SU-DHL-6 (cell line): ENCODE measurements at regions not wholly inside any gene's neighbourhood (a gene's known extent, or its start where the extent isn't known, plus 50 kb on each side); places are given as distances from the start of the nearest gene placed in this dataset.

Source experiments
- H2AFZ ChIP-seq: fragments of 200-600 bp; sonication (generic); 2 replicates; pipeline ENCODE4 v1.6.1; 2014; ENCODE audit warnings: low read depth, mild to moderate bottlenecking, moderate library complexity, mixed read lengths, antibody characterized with exemption, low read length; ENCODE audit not compliant: severe bottlenecking
- H3F3A ChIP-seq: fragments of 200-600 bp; shearing (Covaris generic); 2 replicates; pipeline ENCODE4 v1.6.0; 2016; ENCODE audit warnings: antibody characterized with exemption, mild to moderate bottlenecking; ENCODE audit not compliant: insufficient read depth
- H3K27ac ChIP-seq: fragments of 200-600 bp; sonication (generic); 2 replicates; pipeline ENCODE4 v1.5.1; 2016; ENCODE audit warnings: low read depth, mild to moderate bottlenecking, low read length, moderate library complexity, mixed read lengths
- H3K27me3 ChIP-seq: fragments of 200-600 bp; sonication (generic), shearing (Covaris generic); 2 replicates; pipeline ENCODE4 v1.6.0; 2014; ENCODE audit warnings: mild to moderate bottlenecking, low read length
- H3K36me3 ChIP-seq: fragments of 200-600 bp; sonication (generic); 2 replicates; pipeline ENCODE4 v1.6.1; 2014; ENCODE audit warnings: mild to moderate bottlenecking, low read length, mixed read lengths
- H3K4me2 ChIP-seq: fragments of 300-600, 200-600 bp; shearing (Covaris generic), sonication (generic); 2 replicates; pipeline ENCODE4 v1.6.0; 2014; ENCODE audit warnings: low read length, low read depth, mild to moderate bottlenecking; ENCODE audit not compliant: poor library complexity, severe bottlenecking
- H3K4me3 ChIP-seq: fragments of 200-600 bp; sonication (generic); 2 replicates; pipeline ENCODE4 v1.5.1; 2014; ENCODE audit warnings: antibody characterized with exemption, low read length, mild to moderate bottlenecking, mixed read lengths; ENCODE audit not compliant: insufficient read depth, poor library complexity, severe bottlenecking
- H3K79me2 ChIP-seq: fragments of 200-600 bp; sonication (generic); 2 replicates; pipeline ENCODE4 v1.6.1; 2014; ENCODE audit warnings: mild to moderate bottlenecking, low read length, moderate library complexity; ENCODE audit not compliant: insufficient read depth
- H3K9ac ChIP-seq: fragments of 200-600 bp; sonication (generic); 2 replicates; pipeline ENCODE4 v1.7.0; 2014; ENCODE audit warnings: mild to moderate bottlenecking, low read length
- H3K9me2 ChIP-seq: fragments of 200-600 bp; sonication (generic); replicated peaks from 2 replicates; pipeline ENCODE4 v1.6.1; 2014; ENCODE audit warnings: low read length; ENCODE audit not compliant: insufficient read depth
- H3K9me3 ChIP-seq: fragments of 200-600 bp; sonication (generic); 2 replicates; pipeline ENCODE4 v1.6.1; 2014; ENCODE audit warnings: low read length, mixed read lengths; ENCODE audit not compliant: insufficient read depth
- H4K20me1 ChIP-seq: fragments of 200-600 bp; sonication (generic); 2 replicates; pipeline ENCODE4 v1.6.1; 2014; ENCODE audit warnings: low read depth, mild to moderate bottlenecking, antibody characterized with exemption, low read length, moderate library complexity, mixed read lengths
- EZH2phosphoT487 ChIP-seq: fragments of 200-600 bp; sonication (generic), shearing (Covaris generic); conservative IDR thresholded peaks from 2 replicates; pipeline ENCODE4 v1.6.1; 2018; ENCODE audit warnings: mild to moderate bottlenecking, antibody characterized with exemption, low read length, moderate library complexity, mixed read lengths
- TF ChIP-seq, protein P1 (sequence below): fragments of 200-600 bp; sonication (generic); IDR thresholded peaks from one replicate; pipeline ENCODE4 v1.5.1; 2017; ENCODE audit warnings: antibody characterized with exemption, mild to moderate bottlenecking, low read length, moderate library complexity; ENCODE audit not compliant: insufficient read depth, poor library complexity, severe bottlenecking

DNA sequence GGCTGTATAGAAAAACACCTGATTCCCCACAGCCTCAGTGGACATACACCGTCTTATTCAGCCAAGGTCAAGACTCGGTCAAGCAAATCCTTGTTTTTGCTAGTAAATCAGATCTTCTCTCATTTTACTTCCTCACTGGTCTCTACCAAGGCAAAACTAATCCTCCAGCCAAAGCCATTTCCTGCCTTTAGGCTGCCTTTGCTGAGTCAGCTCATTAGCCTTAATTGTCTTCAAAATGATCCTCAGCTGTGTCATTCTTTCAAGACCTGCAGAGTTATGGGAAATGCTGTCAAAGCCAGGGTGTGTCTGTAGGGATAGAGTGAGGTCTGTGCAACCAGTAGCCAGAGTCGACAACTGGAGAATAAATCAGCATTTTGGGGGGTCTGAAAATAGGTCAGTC lies 107.2 kb upstream of the FAM180A start:
- no peak overlapping the region for H3K4me3 ChIP-seq
- no peak overlapping the region for H3K27ac ChIP-seq
- H3K27me3 ChIP-seq, result no peaks in the 10 kb centered on the region
- no peaks in the 10 kb centered on the region for H3F3A ChIP-seq
- H3K36me3 ChIP-seq, result no peaks in the 10 kb centered on the region
- no peak overlapping the region for H3K9ac ChIP-seq
- no peaks in the 10 kb centered on the region for H3K9me2 ChIP-seq
- H3K79me2 ChIP-seq, result no peaks in the 10 kb centered on the region
- no peak overlapping the region for H3K4me2 ChIP-seq
- H3K9me3 ChIP-seq, result peaks cover 3% of the 10 kb centered on the region; the same call in 1 of the 2 replicates
- TF ChIP-seq, protein P1, sequence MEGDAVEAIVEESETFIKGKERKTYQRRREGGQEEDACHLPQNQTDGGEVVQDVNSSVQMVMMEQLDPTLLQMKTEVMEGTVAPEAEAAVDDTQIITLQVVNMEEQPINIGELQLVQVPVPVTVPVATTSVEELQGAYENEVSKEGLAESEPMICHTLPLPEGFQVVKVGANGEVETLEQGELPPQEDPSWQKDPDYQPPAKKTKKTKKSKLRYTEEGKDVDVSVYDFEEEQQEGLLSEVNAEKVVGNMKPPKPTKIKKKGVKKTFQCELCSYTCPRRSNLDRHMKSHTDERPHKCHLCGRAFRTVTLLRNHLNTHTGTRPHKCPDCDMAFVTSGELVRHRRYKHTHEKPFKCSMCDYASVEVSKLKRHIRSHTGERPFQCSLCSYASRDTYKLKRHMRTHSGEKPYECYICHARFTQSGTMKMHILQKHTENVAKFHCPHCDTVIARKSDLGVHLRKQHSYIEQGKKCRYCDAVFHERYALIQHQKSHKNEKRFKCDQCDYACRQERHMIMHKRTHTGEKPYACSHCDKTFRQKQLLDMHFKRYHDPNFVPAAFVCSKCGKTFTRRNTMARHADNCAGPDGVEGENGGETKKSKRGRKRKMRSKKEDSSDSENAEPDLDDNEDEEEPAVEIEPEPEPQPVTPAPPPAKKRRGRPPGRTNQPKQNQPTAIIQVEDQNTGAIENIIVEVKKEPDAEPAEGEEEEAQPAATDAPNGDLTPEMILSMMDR, result no peak
- no peak for TF ChIP-seq EZH2phosphoT487
- no peak overlapping the region for H2AFZ ChIP-seq
- H4K20me1 ChIP-seq, result no peaks in the 10 kb centered on the region

DNA sequence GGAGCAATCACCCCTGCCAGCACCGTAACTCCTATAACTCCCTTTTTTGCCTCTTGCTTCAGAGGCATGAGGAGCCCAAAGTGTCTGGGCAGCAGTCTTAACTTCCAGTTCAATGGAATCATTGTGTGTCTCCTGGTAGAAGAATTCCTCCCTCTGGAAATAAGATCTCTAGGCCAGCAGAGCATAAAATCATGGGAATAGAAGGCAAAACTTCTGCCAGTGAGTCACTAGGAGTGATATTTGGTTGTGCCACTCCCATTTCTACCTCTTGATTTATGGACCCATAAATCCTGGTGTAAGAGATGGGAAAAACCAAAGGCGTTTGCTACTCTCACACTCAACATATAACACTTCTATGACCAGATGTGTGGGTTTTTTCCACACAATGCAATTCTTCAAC lies 104.9 kb upstream of the FAM180A start:
- H3K9me2 ChIP-seq, result no peaks in the 10 kb centered on the region
- no peak overlapping the region for H2AFZ ChIP-seq
- no peaks in the 10 kb centered on the region for H3F3A ChIP-seq
- no peak overlapping the region for H3K4me3 ChIP-seq
- H3K9ac ChIP-seq, result no peak overlapping the region
- peaks cover 3% of the 10 kb centered on the region; the same call in 1 of the 2 replicates for H3K9me3 ChIP-seq
- no peaks in the 10 kb centered on the region for H3K36me3 ChIP-seq
- no peaks in the 10 kb centered on the region for H3K79me2 ChIP-seq
- TF ChIP-seq, protein P1, result no peak
- TF ChIP-seq EZH2phosphoT487, result no peak
- no peak overlapping the region for H3K4me2 ChIP-seq
- no peaks in the 10 kb centered on the region for H4K20me1 ChIP-seq
- H3K27me3 ChIP-seq, result no peaks in the 10 kb centered on the region
- no peak overlapping the region for H3K27ac ChIP-seq

DNA sequence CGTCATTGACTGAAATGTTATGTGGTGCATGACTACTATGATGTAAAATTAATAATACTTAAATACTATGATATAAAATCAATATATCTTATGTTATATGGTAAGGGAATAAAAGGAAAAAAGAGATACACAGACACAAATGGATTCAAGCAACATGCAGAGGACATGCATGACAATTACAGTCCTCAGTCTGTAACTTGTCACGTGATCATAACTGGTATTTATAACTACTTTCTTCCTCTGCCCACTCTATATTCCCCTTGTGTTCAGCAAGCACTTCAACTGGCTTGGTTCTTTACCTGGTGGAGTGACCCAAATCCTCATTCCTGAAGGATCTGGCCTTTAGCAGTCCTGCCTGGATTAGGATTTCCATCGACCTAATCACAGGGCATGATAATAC lies 104.4 kb upstream of the FAM180A start:
- H3K27ac ChIP-seq, result no peak overlapping the region
- no peak overlapping the region for H3K9ac ChIP-seq
- no peaks in the 10 kb centered on the region for H3F3A ChIP-seq
- no peaks in the 10 kb centered on the region for H3K79me2 ChIP-seq
- no peaks in the 10 kb centered on the region for H4K20me1 ChIP-seq
- H3K9me3 ChIP-seq, result peaks cover 3% of the 10 kb centered on the region; the same call in 1 of the 2 replicates
- H3K4me3 ChIP-seq, result no peak overlapping the region
- no peaks in the 10 kb centered on the region for H3K36me3 ChIP-seq
- no peak overlapping the region for H2AFZ ChIP-seq
- H3K9me2 ChIP-seq, result no peaks in the 10 kb centered on the region
- H3K27me3 ChIP-seq, result no peaks in the 10 kb centered on the region
- H3K4me2 ChIP-seq, result no peak overlapping the region
- no peak for TF ChIP-seq EZH2phosphoT487
- TF ChIP-seq, protein P1, result no peak

DNA sequence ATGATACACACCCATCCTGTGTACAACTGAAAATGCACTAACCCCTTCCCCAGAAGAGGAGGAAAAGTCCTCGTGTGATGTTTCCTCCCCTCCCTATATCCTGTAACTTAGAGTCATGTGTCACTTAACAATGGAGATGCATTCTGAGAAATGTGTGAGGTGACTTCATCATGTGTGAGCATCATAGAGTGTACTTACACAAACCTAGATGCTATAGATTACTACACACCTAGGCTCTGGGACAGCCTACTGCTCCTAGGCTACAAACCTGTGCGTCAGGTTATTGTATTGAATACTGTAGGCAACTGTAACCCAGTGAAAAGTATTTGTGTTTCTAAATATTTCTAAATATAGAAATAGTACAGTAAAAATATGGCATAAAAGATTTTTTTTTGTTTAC lies 98.6 kb upstream of the FAM180A start:
- H3K9me2 ChIP-seq, result no peaks in the 10 kb centered on the region
- H3F3A ChIP-seq, result no peaks in the 10 kb centered on the region
- TF ChIP-seq, protein P1, result no peak
- no peak overlapping the region for H3K4me3 ChIP-seq
- no peaks in the 10 kb centered on the region for H3K9me3 ChIP-seq
- no peaks in the 10 kb centered on the region for H3K27me3 ChIP-seq
- no peaks in the 10 kb centered on the region for H3K36me3 ChIP-seq
- no peak overlapping the region for H3K9ac ChIP-seq
- no peaks in the 10 kb centered on the region for H4K20me1 ChIP-seq
- no peak overlapping the region for H3K4me2 ChIP-seq
- H3K27ac ChIP-seq, result no peak overlapping the region
- H2AFZ ChIP-seq, result no peak overlapping the region
- H3K79me2 ChIP-seq, result no peaks in the 10 kb centered on the region
